GM23338 (cell line): ENCODE measurements at regions not wholly inside any gene's neighbourhood (a gene's known extent, or its start where the extent isn't known, plus 50 kb on each side); places are given as distances from the start of the nearest gene placed in this dataset.

ENCODE experiments used
- CREB1 ChIP-seq: fragments of 250-450 bp; sonication (Bioruptor Pico); IDR thresholded peaks from 2 replicates; pipeline ENCODE4 v1.5.0; 2020; ENCODE audit warnings: low read depth, mild to moderate bottlenecking, moderate library complexity
- EZH2 ChIP-seq: fragments of 200-600 bp; sonication (generic); IDR thresholded peaks from one replicate; pipeline ENCODE4 v1.8.0; 2017; ENCODE audit warnings: antibody characterized with exemption, mild to moderate bottlenecking, low read depth; ENCODE audit not compliant: unreplicated experiment
- EZH2phosphoT487 ChIP-seq: fragments of 200-600 bp; sonication (generic); IDR thresholded peaks from one replicate; pipeline ENCODE4 v1.8.1; 2018; ENCODE audit warnings: antibody characterized with exemption; ENCODE audit not compliant: unreplicated experiment
- JUNB ChIP-seq: IDR thresholded peaks from one replicate; pipeline ENCODE4 v1.6.1; 2016; ENCODE audit warnings: antibody characterized with exemption; ENCODE audit not compliant: unreplicated experiment
- POLR2AphosphoS5 ChIP-seq: IDR thresholded peaks from 2 replicates; pipeline ENCODE4 v1.6.1; 2016; ENCODE audit warnings: antibody characterized with exemption, low read depth
- REST ChIP-seq: IDR thresholded peaks from one replicate; pipeline ENCODE4 v1.6.1; 2018; ENCODE audit warnings: antibody characterized with exemption; ENCODE audit not compliant: unreplicated experiment
- STAT1 ChIP-seq: IDR thresholded peaks from one replicate; pipeline ENCODE4 v1.6.1; 2016; ENCODE audit warnings: antibody characterized with exemption; ENCODE audit not compliant: unreplicated experiment
- ZNF114 ChIP-seq: fragments of 250-450 bp; sonication (Bioruptor Pico); IDR thresholded peaks from 2 replicates; pipeline ENCODE4 v1.5.0; 2020; ENCODE audit warnings: mild to moderate bottlenecking, moderate library complexity
- ZNF331 ChIP-seq: fragments of 250-450 bp; sonication (Bioruptor Pico); IDR thresholded peaks from 2 replicates; pipeline ENCODE4 v1.5.0; 2020; ENCODE audit warnings: low read depth, mild to moderate bottlenecking, moderate library complexity
- TF ChIP-seq, protein P1 (sequence below), 2 experiments: fragments of 200-600 bp in 1 of 2; sonication (generic) in 1 of 2; conservative IDR thresholded peaks; 2 replicates each; pipeline versions ENCODE4 v1.5.1 to v1.6.1; 2016 to 2017; ENCODE audit warnings: antibody characterized with exemption in 2 of 2, low read depth in 2 of 2, mild to moderate bottlenecking in 2 of 2, moderate library complexity in 1 of 2
- TF ChIP-seq, protein P2 (sequence below): IDR thresholded peaks from 2 replicates; pipeline ENCODE4 v1.6.1; 2016; ENCODE audit warnings: antibody characterized with exemption

GRCh38 chr9:29968831-29969230 lies 2395.6 kb upstream of the C9orf72 start:
- TF ChIP-seq, protein P1, sequence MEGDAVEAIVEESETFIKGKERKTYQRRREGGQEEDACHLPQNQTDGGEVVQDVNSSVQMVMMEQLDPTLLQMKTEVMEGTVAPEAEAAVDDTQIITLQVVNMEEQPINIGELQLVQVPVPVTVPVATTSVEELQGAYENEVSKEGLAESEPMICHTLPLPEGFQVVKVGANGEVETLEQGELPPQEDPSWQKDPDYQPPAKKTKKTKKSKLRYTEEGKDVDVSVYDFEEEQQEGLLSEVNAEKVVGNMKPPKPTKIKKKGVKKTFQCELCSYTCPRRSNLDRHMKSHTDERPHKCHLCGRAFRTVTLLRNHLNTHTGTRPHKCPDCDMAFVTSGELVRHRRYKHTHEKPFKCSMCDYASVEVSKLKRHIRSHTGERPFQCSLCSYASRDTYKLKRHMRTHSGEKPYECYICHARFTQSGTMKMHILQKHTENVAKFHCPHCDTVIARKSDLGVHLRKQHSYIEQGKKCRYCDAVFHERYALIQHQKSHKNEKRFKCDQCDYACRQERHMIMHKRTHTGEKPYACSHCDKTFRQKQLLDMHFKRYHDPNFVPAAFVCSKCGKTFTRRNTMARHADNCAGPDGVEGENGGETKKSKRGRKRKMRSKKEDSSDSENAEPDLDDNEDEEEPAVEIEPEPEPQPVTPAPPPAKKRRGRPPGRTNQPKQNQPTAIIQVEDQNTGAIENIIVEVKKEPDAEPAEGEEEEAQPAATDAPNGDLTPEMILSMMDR (conservative IDR thresholded peaks at IDR 0.05; ENCODE audit: low read depth in 2 of 2), result no peak
- no peak for TF ChIP-seq CREB1 (CRISPR knock-in tag)
- no peak for TF ChIP-seq REST
- TF ChIP-seq POLR2AphosphoS5, result no peak
- no peak for TF ChIP-seq EZH2
- TF ChIP-seq EZH2phosphoT487, result no peak
- TF ChIP-seq JUNB, result no peak
- no peak for TF ChIP-seq STAT1
- no peak for TF ChIP-seq ZNF114 (CRISPR knock-in tag)
- TF ChIP-seq, protein P2, sequence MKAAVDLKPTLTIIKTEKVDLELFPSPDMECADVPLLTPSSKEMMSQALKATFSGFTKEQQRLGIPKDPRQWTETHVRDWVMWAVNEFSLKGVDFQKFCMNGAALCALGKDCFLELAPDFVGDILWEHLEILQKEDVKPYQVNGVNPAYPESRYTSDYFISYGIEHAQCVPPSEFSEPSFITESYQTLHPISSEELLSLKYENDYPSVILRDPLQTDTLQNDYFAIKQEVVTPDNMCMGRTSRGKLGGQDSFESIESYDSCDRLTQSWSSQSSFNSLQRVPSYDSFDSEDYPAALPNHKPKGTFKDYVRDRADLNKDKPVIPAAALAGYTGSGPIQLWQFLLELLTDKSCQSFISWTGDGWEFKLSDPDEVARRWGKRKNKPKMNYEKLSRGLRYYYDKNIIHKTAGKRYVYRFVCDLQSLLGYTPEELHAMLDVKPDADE, result no peak
- no peak for TF ChIP-seq ZNF331 (CRISPR knock-in tag)
